Suprapubic skin (tissue), 4 donors: ENCODE measurements at regions not wholly inside any gene's neighbourhood (a gene's known extent, or its start where the extent isn't known, plus 50 kb on each side); places are given as distances from the start of the nearest gene placed in this dataset.

ENCODE experiments used
- DNase-seq, 2 donors: peaks; one replicate each; pipeline ENCODE4 v3.0.0-alpha.2; 2019; ENCODE audit warnings: low spot score in 2 of 2
- H3K27ac ChIP-seq: fragments of 200-600 bp; sonication (generic); one replicate; pipeline ENCODE4 v1.5.1; 2019
- H3K27me3 ChIP-seq: fragments of 200-600 bp; sonication (generic); one replicate; pipeline ENCODE4 v1.5.1; 2019
- H3K36me3 ChIP-seq: fragments of 200-600 bp; sonication (generic); one replicate; pipeline ENCODE4 v1.5.1; 2019
- H3K4me1 ChIP-seq: fragments of 200-600 bp; sonication (generic); one replicate; pipeline ENCODE4 v1.5.1; 2019
- H3K4me3 ChIP-seq: fragments of 200-600 bp; sonication (generic); one replicate; pipeline ENCODE4 v1.5.1; 2019; ENCODE audit warnings: mild to moderate bottlenecking
- H3K9me3 ChIP-seq: fragments of 200-600 bp; sonication (generic); one replicate; pipeline ENCODE4 v1.5.1; 2019
- CTCF ChIP-seq, 2 donors: fragments of 200-600 bp in 1 of 2; fragments of 450-650 bp in 1 of 2; sonication (generic) in 1 of 2; IDR thresholded peaks; one replicate each; pipeline ENCODE4 v1.5.1; 2016 to 2019; ENCODE audit warnings: antibody characterized with exemption in 2 of 2, mild to moderate bottlenecking in 1 of 2, moderate library complexity in 1 of 2
- EP300 ChIP-seq: sonication (generic); formaldehyde crosslinking; IDR thresholded peaks from one replicate; pipeline ENCODE4 v1.6.1; 2017; ENCODE audit warnings: antibody characterized with exemption
- POLR2A ChIP-seq, 2 donors: fragments of 450-650 bp; IDR thresholded peaks; one replicate each; pipeline ENCODE4 v1.6.1; 2017; ENCODE audit warnings: antibody characterized with exemption in 2 of 2, mild to moderate bottlenecking in 2 of 2, moderate library complexity in 2 of 2
- POLR2AphosphoS5 ChIP-seq, 3 donors: sonication (generic); formaldehyde crosslinking; IDR thresholded peaks; one replicate each; pipeline ENCODE4 v1.6.1; 2017; ENCODE audit warnings: antibody characterized with exemption in 3 of 3
- WGBS: methylation state at CpG from one replicate; pipeline ENCODE4 v1.1.5; 2018; 5-methylcytosine and 5-hydroxymethylcytosine counted together

DNA sequence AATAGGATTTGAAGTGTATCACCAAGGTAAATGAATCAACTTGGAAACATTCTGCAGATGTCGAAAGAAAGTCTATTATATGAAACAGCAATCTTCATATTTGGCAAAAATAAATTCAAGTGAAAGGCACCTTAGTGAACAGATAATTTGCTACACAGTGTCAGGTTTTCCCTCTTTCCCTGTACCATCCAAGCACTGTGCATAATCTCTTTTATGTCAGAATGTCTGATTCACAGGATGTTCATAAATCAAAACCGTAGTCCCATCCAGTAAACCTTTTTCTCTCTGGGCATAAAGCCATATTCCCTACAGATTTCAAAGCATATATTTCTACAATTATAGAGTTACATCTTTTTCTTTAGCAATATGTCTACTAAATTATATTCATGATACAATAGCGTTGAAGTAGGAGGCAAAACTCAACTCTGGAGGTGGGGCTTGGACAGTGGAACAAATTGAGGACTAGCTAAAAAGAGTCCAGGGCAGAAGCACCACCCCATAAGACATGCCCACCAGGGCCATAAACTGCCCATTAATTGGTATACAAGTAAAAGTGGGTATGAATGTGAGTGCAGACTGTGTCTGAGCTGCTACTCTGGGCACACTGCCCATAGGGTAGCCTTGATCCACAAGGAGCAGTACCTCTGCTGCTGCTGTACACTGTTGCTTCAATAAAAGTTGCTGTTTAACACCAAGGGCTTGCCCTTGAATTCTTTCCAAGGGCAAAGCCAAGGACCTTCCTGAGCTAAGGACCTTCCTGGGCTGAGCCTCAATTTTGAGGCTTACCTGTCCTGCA lies 72.1 kb upstream of the MYCBP2 start:
- Histone ChIP-seq H3K27ac (no peak overlapping the region), H3K36me3 (no peaks in the 10 kb centered on the region), H3K4me3 (no peak overlapping the region), H3K27me3 (no peaks in the 10 kb centered on the region), H3K4me1 (no peaks in the 10 kb centered on the region), H3K9me3 (no peaks in the 10 kb centered on the region)
- no peak for DNase-seq
- TF ChIP-seq POLR2AphosphoS5 (IDR thresholded peaks at IDR 0.05) (no peak), EP300 (no peak), POLR2A (IDR thresholded peaks at IDR 0.05) (no peak), CTCF (IDR thresholded peaks at IDR 0.05) (no peak)
- 58% methylated on average over 3 of the region's 3 CpGs for WGBS

DNA sequence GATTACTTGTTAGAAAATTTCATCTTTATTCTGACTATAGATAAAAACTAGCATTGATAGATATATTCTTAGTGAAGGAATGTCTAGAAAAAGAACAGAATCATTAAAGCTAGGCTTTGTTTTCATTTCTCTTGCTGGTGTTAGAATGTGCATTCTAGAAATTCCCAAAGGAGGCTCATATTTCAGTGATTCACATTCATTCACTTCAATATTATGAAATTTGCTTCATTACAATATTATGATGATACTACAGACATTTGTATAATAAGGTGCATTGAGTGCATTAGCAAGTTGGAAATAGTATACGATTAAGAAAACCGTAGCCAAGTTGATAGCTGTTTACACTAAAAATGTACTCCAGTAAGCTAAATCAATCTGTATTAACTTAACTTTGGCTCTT lies 70.7 kb upstream of the MYCBP2 start:
- 70% methylated on average over 2 of the region's 2 CpGs for WGBS
- Histone ChIP-seq H3K27me3 (no peaks in the 10 kb centered on the region), H3K4me3 (no peak overlapping the region), H3K36me3 (no peaks in the 10 kb centered on the region), H3K27ac (no peak overlapping the region), H3K9me3 (no peaks in the 10 kb centered on the region), H3K4me1 (no peaks in the 10 kb centered on the region)
- TF ChIP-seq CTCF (IDR thresholded peaks at IDR 0.05) (no peak), POLR2A (IDR thresholded peaks at IDR 0.05) (no peak), POLR2AphosphoS5 (IDR thresholded peaks at IDR 0.05) (no peak), EP300 (no peak)
- DNase-seq: no peak

GRCh38 chr13:77391475-77391874 lies 64.6 kb upstream of the MYCBP2 start:
- Histone ChIP-seq H3K36me3 (no peaks in the 10 kb centered on the region), H3K9me3 (no peaks in the 10 kb centered on the region), H3K27me3 (no peaks in the 10 kb centered on the region), H3K4me3 (no peak overlapping the region), H3K4me1 (peaks cover 38% of the 10 kb centered on the region), H3K27ac (peak overlapping the region; percentile 4)
- no peak for DNase-seq
- TF ChIP-seq POLR2AphosphoS5 (IDR thresholded peaks at IDR 0.05) (no peak), CTCF (IDR thresholded peaks at IDR 0.05) (no peak), POLR2A (IDR thresholded peaks at IDR 0.05) (no peak), EP300 (no peak)

- peaks cover 38% of the 10 kb centered on the region for H3K4me1 ChIP-seq
- peak overlapping the region; percentile 71 for H3K27ac ChIP-seq
- no peaks in the 10 kb centered on the region for H3K9me3 ChIP-seq
- H3K36me3 ChIP-seq: no peaks in the 10 kb centered on the region
- H3K27me3 ChIP-seq: no peaks in the 10 kb centered on the region
- TF ChIP-seq POLR2AphosphoS5 (IDR thresholded peaks at IDR 0.05) (peak in 2 of 3 donors; percentile 62 to 66), EP300 (no peak)
- no peak overlapping the region for H3K4me3 ChIP-seq
- WGBS: 28% methylated on average over 3 of the region's 3 CpGs
- DNase-seq: peak in 1 of 2 donors; percentile 70
These were observed 63.5 kb upstream of the MYCBP2 start for GRCh38 chr13:77390391-77390790.

DNA sequence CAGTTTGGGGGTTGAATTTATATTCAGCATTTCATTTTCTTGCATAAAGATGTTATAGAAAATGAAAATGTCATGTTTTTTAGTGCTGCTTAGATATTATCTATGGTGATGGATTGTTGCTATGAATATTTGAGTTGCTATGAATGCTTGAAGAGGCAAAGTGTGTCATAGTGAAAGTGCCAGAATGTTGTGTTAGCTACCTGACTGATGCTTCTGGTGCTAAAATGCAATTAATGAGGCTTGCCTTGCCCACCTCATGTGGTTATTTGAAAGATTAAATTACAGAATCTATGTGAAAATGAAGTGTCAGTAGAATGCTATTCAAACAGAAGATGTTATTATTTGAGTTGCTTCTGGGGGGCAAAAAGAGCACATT lies 62.7 kb upstream of the MYCBP2 start:
- H3K27me3 ChIP-seq: no peaks in the 10 kb centered on the region
- DNase-seq: no peak
- no peaks in the 10 kb centered on the region for H3K9me3 ChIP-seq
- H3K4me1 ChIP-seq: peaks cover 38% of the 10 kb centered on the region
- H3K36me3 ChIP-seq: no peaks in the 10 kb centered on the region
- peak overlapping the region; percentile 31 for H3K27ac ChIP-seq
- TF ChIP-seq POLR2A (IDR thresholded peaks at IDR 0.05) (no peak), POLR2AphosphoS5 (IDR thresholded peaks at IDR 0.05) (no peak), CTCF (IDR thresholded peaks at IDR 0.05) (no peak), EP300 (no peak)
- H3K4me3 ChIP-seq: no peak overlapping the region
